OCI-LY3 (cell line): ENCODE measurements at regions not wholly inside any gene's neighbourhood (a gene's known extent, or its start where the extent isn't known, plus 50 kb on each side); places are given as distances from the start of the nearest gene placed in this dataset.

Experiments used
- H2AFZ ChIP-seq: fragments of 200-600, 300-600 bp; shearing (Covaris generic); 2 replicates; pipeline ENCODE4 v1.6.0; 2014; ENCODE audit warnings: antibody characterized with exemption, low read depth, low read length
- H3K27ac ChIP-seq: fragments of 200-600, 300-600 bp; sonication (generic); 2 replicates; pipeline ENCODE4 v1.5.1; 2014; ENCODE audit warnings: mild to moderate bottlenecking, low read length, moderate library complexity, mixed read lengths
- H3K27me3 ChIP-seq: fragments of 200-600, 300-600 bp; sonication (generic); 2 replicates; pipeline ENCODE4 v1.6.1; 2014; ENCODE audit warnings: low read depth, low read length, mixed read lengths
- H3K36me3 ChIP-seq: fragments of 200-600, 300-600 bp; sonication (generic); replicated peaks from 2 replicates; pipeline ENCODE3; 2014; ENCODE audit warnings: low read depth, low read length, mixed read lengths
- H3K4me1 ChIP-seq: fragments of 300-600, 200-600 bp; sonication (generic); 2 replicates; pipeline ENCODE4 v1.6.1; 2014; ENCODE audit warnings: low read length, mixed read lengths
- H3K4me2 ChIP-seq: fragments of 200-600, 300-600 bp; sonication (generic); 2 replicates; pipeline ENCODE4 v1.6.1; 2014; ENCODE audit warnings: low read length, mixed read lengths
- H3K4me3 ChIP-seq: fragments of 300-600, 200-600 bp; sonication (generic); 2 replicates; pipeline ENCODE4 v1.5.1; 2014; ENCODE audit warnings: antibody characterized with exemption, mild to moderate bottlenecking, low read length, moderate library complexity
- H3K79me2 ChIP-seq: fragments of 300-600, 200-600 bp; shearing (Covaris generic); 2 replicates; pipeline ENCODE4 v1.6.1; 2014; ENCODE audit warnings: mild to moderate bottlenecking, low read length, mixed read lengths
- H3K9ac ChIP-seq: fragments of 300-600, 200-600 bp; shearing (Covaris generic); 2 replicates; pipeline ENCODE4 v1.6.0; 2014; ENCODE audit warnings: mild to moderate bottlenecking, low read length, moderate library complexity
- H3K9me3 ChIP-seq: fragments of 200-600, 300-600 bp; shearing (Covaris generic); 2 replicates; pipeline ENCODE4 v1.6.1; 2014; ENCODE audit warnings: low read length, mixed read lengths; ENCODE audit not compliant: insufficient read depth
- H4K20me1 ChIP-seq: fragments of 200-600, 300-600 bp; sonication (generic); 2 replicates; pipeline ENCODE4 v1.6.1; 2016; ENCODE audit warnings: low read length, mixed read lengths; ENCODE audit not compliant: insufficient read depth
- EZH2phosphoT487 ChIP-seq: fragments of 200-600 bp; shearing (Covaris generic); IDR thresholded peaks from 2 replicates; pipeline ENCODE4 v1.6.1; 2018; ENCODE audit warnings: antibody characterized with exemption, mixed run types, low read depth
- TF ChIP-seq, protein P1 (sequence below): fragments of 200-600, 300-600 bp; sonication (generic); IDR thresholded peaks from 2 replicates; pipeline ENCODE4 v1.5.1; 2014; ENCODE audit warnings: antibody characterized with exemption, low read length, low read depth

DNA sequence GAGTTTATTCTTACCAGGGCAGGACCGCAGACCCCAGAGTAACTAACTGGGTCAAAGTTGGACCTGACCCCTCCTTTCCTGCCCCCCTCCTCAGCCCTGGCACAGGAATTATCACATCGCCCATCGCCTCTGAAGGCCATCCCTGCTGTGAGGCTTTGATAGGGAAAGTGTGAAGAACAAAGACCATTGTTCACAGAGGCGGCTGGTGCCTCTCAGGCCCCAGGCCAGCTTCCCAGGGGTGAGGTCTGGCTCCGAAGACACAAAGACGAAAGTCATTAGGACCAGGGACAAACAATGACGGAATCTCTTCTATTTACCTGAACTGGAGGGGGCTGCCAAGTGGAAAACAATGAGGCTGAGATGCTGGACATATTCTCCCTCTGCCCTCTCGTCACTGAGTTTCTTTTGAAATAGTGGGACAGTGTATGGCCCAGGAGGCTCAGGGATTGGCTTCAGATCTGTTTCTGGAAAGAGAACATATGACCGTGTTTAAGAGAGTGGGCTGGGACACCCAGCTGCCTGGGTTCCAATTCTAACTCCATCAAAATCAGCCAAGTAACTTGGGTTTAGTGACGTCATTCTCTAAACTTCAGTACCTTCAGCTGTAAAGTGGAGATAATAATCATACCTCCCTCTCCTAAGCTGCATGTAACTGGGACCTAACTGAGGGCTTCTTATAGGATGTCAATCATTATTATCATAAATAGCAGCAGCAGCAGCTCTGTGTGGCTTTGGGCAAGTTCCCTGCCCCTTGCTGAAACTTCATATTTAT, 769.4 kb downstream of the MED13L start:
- H3K4me1 ChIP-seq: peaks cover 13% of the 10 kb centered on the region
- H3K9ac ChIP-seq: no peak overlapping the region
- no peak overlapping the region for H2AFZ ChIP-seq
- TF ChIP-seq, protein P1, sequence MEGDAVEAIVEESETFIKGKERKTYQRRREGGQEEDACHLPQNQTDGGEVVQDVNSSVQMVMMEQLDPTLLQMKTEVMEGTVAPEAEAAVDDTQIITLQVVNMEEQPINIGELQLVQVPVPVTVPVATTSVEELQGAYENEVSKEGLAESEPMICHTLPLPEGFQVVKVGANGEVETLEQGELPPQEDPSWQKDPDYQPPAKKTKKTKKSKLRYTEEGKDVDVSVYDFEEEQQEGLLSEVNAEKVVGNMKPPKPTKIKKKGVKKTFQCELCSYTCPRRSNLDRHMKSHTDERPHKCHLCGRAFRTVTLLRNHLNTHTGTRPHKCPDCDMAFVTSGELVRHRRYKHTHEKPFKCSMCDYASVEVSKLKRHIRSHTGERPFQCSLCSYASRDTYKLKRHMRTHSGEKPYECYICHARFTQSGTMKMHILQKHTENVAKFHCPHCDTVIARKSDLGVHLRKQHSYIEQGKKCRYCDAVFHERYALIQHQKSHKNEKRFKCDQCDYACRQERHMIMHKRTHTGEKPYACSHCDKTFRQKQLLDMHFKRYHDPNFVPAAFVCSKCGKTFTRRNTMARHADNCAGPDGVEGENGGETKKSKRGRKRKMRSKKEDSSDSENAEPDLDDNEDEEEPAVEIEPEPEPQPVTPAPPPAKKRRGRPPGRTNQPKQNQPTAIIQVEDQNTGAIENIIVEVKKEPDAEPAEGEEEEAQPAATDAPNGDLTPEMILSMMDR: no peak
- no peak for TF ChIP-seq EZH2phosphoT487
- no peaks in the 10 kb centered on the region for H3K9me3 ChIP-seq
- no peak overlapping the region for H3K4me3 ChIP-seq
- H3K36me3 ChIP-seq: no peaks in the 10 kb centered on the region
- no peak overlapping the region for H3K4me2 ChIP-seq
- H4K20me1 ChIP-seq: no peaks in the 10 kb centered on the region
- H3K79me2 ChIP-seq: no peaks in the 10 kb centered on the region
- no peak overlapping the region for H3K27ac ChIP-seq
- H3K27me3 ChIP-seq: no peaks in the 10 kb centered on the region

DNA sequence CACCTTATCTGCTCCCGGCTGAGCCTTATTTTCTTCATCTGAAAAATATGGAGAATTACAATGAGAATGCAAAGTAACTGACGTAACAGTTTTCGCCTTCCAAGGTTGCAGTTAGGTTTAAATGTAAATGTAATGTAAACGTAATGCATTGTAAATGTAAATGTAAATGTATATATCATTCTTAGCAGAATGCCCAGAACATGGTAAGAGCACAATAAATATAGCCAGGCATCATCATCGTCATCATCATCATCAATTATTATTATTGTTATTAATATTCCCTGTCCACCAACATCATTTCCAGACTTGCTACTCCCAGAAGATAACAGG, 770.0 kb downstream of the MED13L start:
- no peak overlapping the region for H3K4me2 ChIP-seq

DNA sequence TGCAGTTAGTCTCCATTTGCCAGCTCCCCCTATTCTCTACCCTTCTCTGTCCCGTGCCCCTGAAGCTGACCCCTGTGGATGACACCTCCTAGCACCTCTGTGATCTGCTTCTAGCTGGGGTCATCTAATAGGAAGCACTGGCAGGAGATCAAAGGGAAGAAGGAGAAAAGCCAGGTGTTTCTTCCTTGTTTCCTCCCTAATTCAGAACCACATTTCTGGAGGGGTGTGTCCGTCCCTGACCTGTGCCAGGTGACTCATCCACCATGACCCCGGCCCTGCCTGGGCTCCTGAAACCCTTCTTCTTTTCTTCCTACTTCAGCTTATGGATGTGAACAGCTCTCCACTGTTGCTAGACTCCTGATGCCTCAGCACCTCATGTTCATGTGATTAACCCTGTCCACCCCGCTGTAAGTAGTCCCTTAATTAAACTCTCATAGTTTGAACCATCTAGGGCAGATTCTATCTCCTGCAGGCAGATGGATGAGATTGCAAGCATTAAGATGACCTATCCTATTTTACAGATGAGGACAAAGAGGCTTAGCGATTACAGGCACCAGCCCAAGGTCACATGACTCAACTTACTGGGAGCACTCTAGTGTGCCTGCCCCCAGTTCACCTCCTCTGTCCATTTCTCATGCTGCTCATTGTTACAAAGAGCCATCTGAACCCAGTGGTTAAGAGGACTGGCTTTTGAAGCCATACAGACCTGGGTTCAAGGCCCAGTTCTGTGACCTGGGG, 770.5 kb downstream of the MED13L start:
- H3K4me1 ChIP-seq: peaks cover 13% of the 10 kb centered on the region
- H3K27ac ChIP-seq: no peak overlapping the region

More for the DNA sequence above, 770.0 kb downstream of the MED13L start:
- Histone ChIP-seq H4K20me1 (no peaks in the 10 kb centered on the region), H3K27ac (no peak overlapping the region), H3K36me3 (no peaks in the 10 kb centered on the region), H3K9ac (no peak overlapping the region), H3K4me1 (peaks cover 13% of the 10 kb centered on the region), H2AFZ (no peak overlapping the region), H3K79me2 (no peaks in the 10 kb centered on the region), H3K27me3 (no peaks in the 10 kb centered on the region), H3K9me3 (no peaks in the 10 kb centered on the region), H3K4me3 (no peak overlapping the region)
- TF ChIP-seq, protein P1: no peak
- TF ChIP-seq EZH2phosphoT487: no peak

More for the DNA sequence above, 770.5 kb downstream of the MED13L start:
- Histone ChIP-seq H3K36me3 (no peaks in the 10 kb centered on the region), H3K79me2 (no peaks in the 10 kb centered on the region), H4K20me1 (no peaks in the 10 kb centered on the region), H3K9me3 (no peaks in the 10 kb centered on the region), H3K27me3 (no peaks in the 10 kb centered on the region), H3K4me3 (no peak overlapping the region), H3K4me2 (no peak overlapping the region), H3K9ac (no peak overlapping the region), H2AFZ (no peak overlapping the region)
- TF ChIP-seq, protein P1: no peak
